Hepatocyte (in vitro differentiated cells): ENCODE measurements at regions not wholly inside any gene's neighbourhood (a gene's known extent, or its start where the extent isn't known, plus 50 kb on each side); places are given as distances from the start of the nearest gene placed in this dataset.

Experiments
- DNase-seq: peaks from one replicate; pipeline ENCODE4 v3.0.0-alpha.2; 2016; ENCODE audit warnings: low spot score
- H2AFZ ChIP-seq: fragments of 200-600 bp; sonication (generic); 2 replicates; pipeline ENCODE4 v1.6.0; 2016; ENCODE audit warnings: antibody characterized with exemption, mild to moderate bottlenecking
- H3K27ac ChIP-seq: fragments of 200-600 bp; sonication (generic); 2 replicates; pipeline ENCODE4 v1.5.1; 2016; ENCODE audit warnings: mild to moderate bottlenecking
- H3K27me3 ChIP-seq: fragments of 200-600 bp; sonication (generic); 2 replicates; pipeline ENCODE4 v1.6.1; 2016
- H3K36me3 ChIP-seq: fragments of 200-600 bp; sonication (generic); replicated peaks from 2 replicates; pipeline ENCODE4 v1.5.1; 2016; ENCODE audit warnings: low read depth; ENCODE audit not compliant: insufficient read depth
- H3K4me1 ChIP-seq: fragments of 200-600 bp; sonication (generic); 2 replicates; pipeline ENCODE4 v1.5.1; 2016; ENCODE audit warnings: mild to moderate bottlenecking, moderate library complexity; ENCODE audit not compliant: insufficient read depth
- H3K4me2 ChIP-seq: fragments of 200-600 bp; sonication (generic); 2 replicates; pipeline ENCODE4 v1.6.0; 2016
- H3K4me3 ChIP-seq: fragments of 200-600 bp; sonication (generic); 2 replicates; pipeline ENCODE4 v1.5.1; 2016; ENCODE audit warnings: mild to moderate bottlenecking
- H3K79me2 ChIP-seq: fragments of 200-600 bp; sonication (generic); 2 replicates; pipeline ENCODE4 v1.6.0; 2017; ENCODE audit warnings: mild to moderate bottlenecking
- H3K9me2 ChIP-seq: fragments of 200-600 bp; sonication (generic); replicated peaks from 2 replicates; pipeline ENCODE4 v1.6.0; 2017; ENCODE audit warnings: mild to moderate bottlenecking; ENCODE audit not compliant: insufficient read depth
- H3K9me3 ChIP-seq: fragments of 200-600 bp; sonication (generic); 2 replicates; pipeline ENCODE4 v1.5.1; 2016; ENCODE audit warnings: low read depth, mild to moderate bottlenecking
- H4K20me1 ChIP-seq: fragments of 200-600 bp; sonication (generic); 2 replicates; pipeline ENCODE4 v1.6.0; 2016; ENCODE audit warnings: mild to moderate bottlenecking; ENCODE audit not compliant: insufficient read depth, poor library complexity, severe bottlenecking
- CTCF ChIP-seq: fragments of 200-600 bp; sonication (generic); IDR thresholded peaks from 2 replicates; pipeline ENCODE4 v1.5.1; 2016; ENCODE audit warnings: antibody characterized with exemption, mild to moderate bottlenecking; ENCODE audit not compliant: poor library complexity
- EZH2 ChIP-seq: fragments of 200-600 bp; sonication (generic); IDR thresholded peaks from 2 replicates; pipeline ENCODE4 v1.6.1; 2016; ENCODE audit warnings: antibody characterized with exemption, mild to moderate bottlenecking, borderline replicate concordance
- EZH2phosphoT487 ChIP-seq: fragments of 200-600 bp; sonication (generic); IDR thresholded peaks from one replicate; pipeline ENCODE4 v1.6.1; 2018; ENCODE audit warnings: antibody characterized with exemption, mild to moderate bottlenecking, low read depth, moderate library complexity; ENCODE audit not compliant: unreplicated experiment, severe bottlenecking
- WGBS: methylation state at CpG from one replicate; pipeline ENCODE4 v1.1.6; 2016; ENCODE audit warnings: low lambda C conversion rate; ENCODE audit errors: missing lambda C conversion rate; 5-methylcytosine and 5-hydroxymethylcytosine counted together

- Histone ChIP-seq H4K20me1 (no peaks in the 10 kb centered on the region), H3K79me2 (no peaks in the 10 kb centered on the region), H3K4me1 (no peaks in the 10 kb centered on the region), H3K27ac (no peak overlapping the region), H3K4me3 (no peak overlapping the region), H3K9me3 (no peaks in the 10 kb centered on the region), H2AFZ (no peak overlapping the region), H3K27me3 (no peaks in the 10 kb centered on the region), H3K4me2 (no peak overlapping the region), H3K36me3 (no peaks in the 10 kb centered on the region), H3K9me2 (no peaks in the 10 kb centered on the region)
- no peak for TF ChIP-seq EZH2phosphoT487
- no peak for TF ChIP-seq EZH2
- TF ChIP-seq CTCF, result no peak
- DNase-seq, result no peak
- 73% methylated on average over 1 of the region's 1 CpG for WGBS
Measured at GRCh38 chr6:85251300-85251699, 198.6 kb upstream of the NT5E start.

GRCh38 chr6:85250586-85251220 lies 199.2 kb upstream of the NT5E start:
- Histone ChIP-seq H3K27ac (no peak overlapping the region), H3K4me1 (no peaks in the 10 kb centered on the region), H3K79me2 (no peaks in the 10 kb centered on the region), H4K20me1 (no peaks in the 10 kb centered on the region), H3K9me2 (no peaks in the 10 kb centered on the region), H3K36me3 (no peaks in the 10 kb centered on the region), H3K4me3 (no peak overlapping the region), H3K27me3 (no peaks in the 10 kb centered on the region), H3K9me3 (no peaks in the 10 kb centered on the region), H3K4me2 (no peak overlapping the region), H2AFZ (no peak overlapping the region)
- DNase-seq, result no peak
- WGBS, result 87% methylated on average over 5 of the region's 5 CpGs
- no peak for TF ChIP-seq CTCF
- TF ChIP-seq EZH2phosphoT487, result no peak
- TF ChIP-seq EZH2, result no peak

GRCh38 chr6:85245004-85245403 lies 204.9 kb upstream of the NT5E start:
- 78% methylated on average over 3 of the region's 3 CpGs for WGBS
- no peaks in the 10 kb centered on the region for H3K27me3 ChIP-seq

More at GRCh38 chr6:85245004-85245403, 204.9 kb upstream of the NT5E start:
- Histone ChIP-seq H3K4me2 (no peak overlapping the region), H3K9me3 (no peaks in the 10 kb centered on the region), H2AFZ (no peak overlapping the region), H3K4me1 (no peaks in the 10 kb centered on the region), H4K20me1 (no peaks in the 10 kb centered on the region), H3K36me3 (no peaks in the 10 kb centered on the region), H3K4me3 (no peak overlapping the region), H3K9me2 (no peaks in the 10 kb centered on the region), H3K79me2 (no peaks in the 10 kb centered on the region), H3K27ac (no peak overlapping the region)
- DNase-seq, result no peak
- TF ChIP-seq CTCF, result no peak
- TF ChIP-seq EZH2, result no peak
- TF ChIP-seq EZH2phosphoT487, result no peak
